ENCODE measurements at regions not wholly inside any gene's neighbourhood (a gene's known extent, or its start where the extent isn't known, plus 50 kb on each side); places are given as distances from the start of the nearest gene placed in this dataset.

- DNase-seq = no peak
Observed at GRCh38 chr2:145593280-145593679, 1073.4 kb upstream of the ZEB2 start.

GRCh38 chr2:145592361-145592760 is 1072.4 kb upstream of the ZEB2 start:
- no peak for DNase-seq

GRCh38 chr2:145591109-145591809 is 1071.3 kb upstream of the ZEB2 start:
- no peak for DNase-seq

- peak; percentile 46 for DNase-seq
Observed at GRCh38 chr2:145587922-145588321, 1068.0 kb upstream of the ZEB2 start.

GRCh38 chr2:145584353-145584752 is 1064.4 kb upstream of the ZEB2 start:
- DNase-seq = no peak

- no peak for DNase-seq
Observed at GRCh38 chr2:145573608-145574007, 1053.7 kb upstream of the ZEB2 start.

GRCh38 chr2:145572238-145572637 is 1052.3 kb upstream of the ZEB2 start:
- no peak for DNase-seq

- DNase-seq = no peak
Observed at GRCh38 chr2:145569108-145569507, 1049.2 kb upstream of the ZEB2 start.

- DNase-seq = peak; percentile 77
Observed at GRCh38 chr2:145563741-145564615, 1044.1 kb upstream of the ZEB2 start.

- no peak for DNase-seq
Observed at GRCh38 chr2:145561152-145561551, 1041.2 kb upstream of the ZEB2 start.

- no peak for DNase-seq
Observed at GRCh38 chr2:145558617-145559350, 1038.9 kb upstream of the ZEB2 start.

GRCh38 chr2:145555360-145555759 is 1035.4 kb upstream of the ZEB2 start:
- DNase-seq = no peak

GRCh38 chr2:145551686-145552085 is 1031.8 kb upstream of the ZEB2 start:
- peak; percentile 81 for DNase-seq

- no peak for DNase-seq
Observed at GRCh38 chr2:145548479-145548878, 1028.6 kb upstream of the ZEB2 start.

- DNase-seq = peak; percentile 2
Observed at GRCh38 chr2:145547620-145548019, 1027.7 kb upstream of the ZEB2 start.

- DNase-seq = peak; percentile 15
Observed at GRCh38 chr2:145546091-145546490, 1026.2 kb upstream of the ZEB2 start.

GRCh38 chr2:145543856-145544255 is 1023.9 kb upstream of the ZEB2 start:
- DNase-seq = no peak

GRCh38 chr2:145543155-145543554 is 1023.2 kb upstream of the ZEB2 start:
- DNase-seq = no peak

GRCh38 chr2:145541028-145541427 is 1021.1 kb upstream of the ZEB2 start:
- DNase-seq = no peak

GRCh38 chr2:145538661-145539350 is 1018.9 kb upstream of the ZEB2 start:
- no peak for DNase-seq

GRCh38 chr2:145530653-145531052 is 1010.7 kb upstream of the ZEB2 start:
- DNase-seq = no peak

GRCh38 chr2:145524836-145525235 is 1004.9 kb upstream of the ZEB2 start:
- no peak for DNase-seq

- no peak for DNase-seq
Observed at GRCh38 chr2:145524303-145524702, 1004.4 kb upstream of the ZEB2 start.

Data from NCI-H146 (cell line).